PC-9 (cell line): ENCODE measurements at regions not wholly inside any gene's neighbourhood (a gene's known extent, or its start where the extent isn't known, plus 50 kb on each side); places are given as distances from the start of the nearest gene placed in this dataset.

ENCODE experiments used
- BruUV-seq: library from RNA; stranded (reverse); fragments of 400-500 nt; replicated peaks from 2 replicates; lab custom pipeline; 2021; lab: Mats Ljungman, UMichigan
- CTCF ChIA-PET: fragments of 300-600 bp; sonication (Branson Sonifier 250); formaldehyde crosslinking; loops from one replicate; lab custom pipeline; 2022; ENCODE audit warnings: antibody characterized with exemption; lab: Charles Lee
- POLR2A ChIA-PET: fragments of 300-600 bp; sonication (Branson Sonifier 250); formaldehyde crosslinking; loops from one replicate; lab custom pipeline; 2022; ENCODE audit warnings: antibody characterized with exemption; ENCODE audit not compliant: unreplicated experiment; lab: Charles Lee
- DNase-seq, 2 experiments: peaks; one replicate each; pipeline versions ENCODE4 v3.0.0 to v3.0.0-alpha.2; 2015 to 2022; ENCODE audit warnings: mixed read lengths in 1 of 2
- H2AFZ ChIP-seq: fragments of 200-600 bp; sonication (generic); 2 replicates; pipeline ENCODE4 v1.8.1; 2017; ENCODE audit warnings: antibody characterized with exemption
- H3F3A ChIP-seq: fragments of 200-600 bp; sonication (generic); 2 replicates; pipeline ENCODE4 v1.8.1; 2017; ENCODE audit warnings: antibody characterized with exemption, mild to moderate bottlenecking, low read depth; ENCODE audit not compliant: insufficient read depth
- H3K27ac ChIP-seq: fragments of 200-600 bp; sonication (generic); 2 replicates; pipeline ENCODE4 v1.6.1; 2016; ENCODE audit warnings: mixed run types
- H3K27me3 ChIP-seq: fragments of 200-600 bp; sonication (generic); 2 replicates; pipeline ENCODE4 v1.6.1; 2016; ENCODE audit warnings: low read depth, mixed run types; ENCODE audit not compliant: insufficient read depth
- H3K36me3 ChIP-seq: fragments of 200-600 bp; sonication (generic); 2 replicates; pipeline ENCODE4 v1.6.1; 2016; ENCODE audit warnings: low read depth, mixed run types
- H3K4me1 ChIP-seq: fragments of 200-600 bp; sonication (generic); replicated peaks from 2 replicates; pipeline ENCODE4 v1.6.1; 2016; ENCODE audit warnings: mixed run types; ENCODE audit not compliant: insufficient read depth
- H3K4me2 ChIP-seq: fragments of 200-600 bp; sonication (generic); 2 replicates; pipeline ENCODE4 v1.6.1; 2017; ENCODE audit warnings: mixed run types
- H3K4me3 ChIP-seq: fragments of 200-600 bp; sonication (generic); 2 replicates; pipeline ENCODE4 v1.6.1; 2016; ENCODE audit warnings: mixed run types
- H3K79me2 ChIP-seq: fragments of 200-600 bp; sonication (generic); 2 replicates; pipeline ENCODE4 v1.6.1; 2017; ENCODE audit warnings: low read depth, mixed run types
- H3K9me2 ChIP-seq: fragments of 200-600 bp; sonication (generic); 2 replicates; pipeline ENCODE4 v1.8.1; 2017; ENCODE audit warnings: mild to moderate bottlenecking; ENCODE audit not compliant: insufficient read depth
- H3K9me3 ChIP-seq: fragments of 200-600 bp; sonication (generic); 2 replicates; pipeline ENCODE4 v1.8.1; 2016; ENCODE audit warnings: low read depth; ENCODE audit not compliant: insufficient read depth
- H4K20me1 ChIP-seq: fragments of 200-600 bp; sonication (generic); 2 replicates; pipeline ENCODE4 v1.8.1; 2017; ENCODE audit not compliant: insufficient read depth
- CTCF ChIP-seq: fragments of 200-600 bp; sonication (generic); conservative IDR thresholded peaks from 2 replicates; pipeline ENCODE4 v1.6.1; 2017; ENCODE audit warnings: mixed run types, antibody characterized with exemption, mild to moderate bottlenecking, moderate library complexity
- EZH2 ChIP-seq: fragments of 200-600 bp; sonication (generic); IDR thresholded peaks from 2 replicates; pipeline ENCODE4 v1.8.0; 2017; ENCODE audit warnings: antibody characterized with exemption, low read depth
- intact Hi-C: fragments of 100-400 bp; cut with micrococcal nuclease; formaldehyde crosslinking; loops from one replicate; pipeline ENCODE4 v1.10.0; 2022; ENCODE audit not compliant: unreplicated experiment

GRCh38 chr5:133841831-133842750 lies 126.3 kb downstream of the C5orf15 start:
- H2AFZ ChIP-seq: no peak overlapping the region
- H3K9me3 ChIP-seq: 0 out of 2 replicates have a peak, but pooled peaks cover 3% of the 10 kb centered on the region
- H3K4me2 ChIP-seq: no peak overlapping the region
- no peaks in the 10 kb centered on the region for H3K79me2 ChIP-seq
- 0 out of 2 replicates have a peak, but pooled peaks cover 7% of the 10 kb centered on the region for H3K4me1 ChIP-seq
- H3F3A ChIP-seq: no peaks in the 10 kb centered on the region
- CTCF ChIA-PET: no interaction called here
- DNase-seq: no peak
- H3K9me2 ChIP-seq: no peaks in the 10 kb centered on the region
- H3K27ac ChIP-seq: no peak overlapping the region
- intact Hi-C loops: no loop called here
- POLR2A ChIA-PET: no interaction called here
- no peaks in the 10 kb centered on the region for H4K20me1 ChIP-seq
- BruUV-seq: no TSS peak
- no peak for TF ChIP-seq EZH2
- TF ChIP-seq CTCF: no peak
- no peaks in the 10 kb centered on the region for H3K27me3 ChIP-seq
- no peak overlapping the region for H3K4me3 ChIP-seq
- H3K36me3 ChIP-seq: no peaks in the 10 kb centered on the region

- Histone ChIP-seq H3K79me2 (no peaks in the 10 kb centered on the region), H4K20me1 (no peaks in the 10 kb centered on the region), H2AFZ (no peak overlapping the region), H3F3A (no peaks in the 10 kb centered on the region), H3K36me3 (no peaks in the 10 kb centered on the region), H3K27me3 (no peaks in the 10 kb centered on the region), H3K9me3 (0 out of 2 replicates have a peak, but pooled peaks cover 7% of the 10 kb centered on the region), H3K9me2 (no peaks in the 10 kb centered on the region), H3K27ac (no peak overlapping the region), H3K4me1 (0 out of 2 replicates have a peak, but pooled peaks cover 5% of the 10 kb centered on the region), H3K4me2 (no peak overlapping the region), H3K4me3 (no peak overlapping the region)
- POLR2A ChIA-PET: no interaction called here
- CTCF ChIA-PET: no interaction called here
- DNase-seq: no peak
- TF ChIP-seq EZH2 (no peak), CTCF (no peak)
- intact Hi-C loops: no loop called here
- no TSS peak for BruUV-seq
These were observed 128.3 kb downstream of the C5orf15 start for GRCh38 chr5:133840168-133840567.

- no peak for TF ChIP-seq CTCF
- no peak for TF ChIP-seq EZH2
- Histone ChIP-seq H3K36me3 (no peaks in the 10 kb centered on the region), H3K79me2 (no peaks in the 10 kb centered on the region), H4K20me1 (no peaks in the 10 kb centered on the region), H3F3A (no peaks in the 10 kb centered on the region), H3K4me3 (no peak overlapping the region), H3K9me3 (0 out of 2 replicates have a peak, but pooled peaks cover 7% of the 10 kb centered on the region), H3K4me2 (no peak overlapping the region), H3K4me1 (0 out of 2 replicates have a peak, but pooled peaks cover under 1% of the 10 kb centered on the region), H3K9me2 (no peaks in the 10 kb centered on the region), H2AFZ (no peak overlapping the region), H3K27me3 (no peaks in the 10 kb centered on the region), H3K27ac (no peak overlapping the region)
- no TSS peak for BruUV-seq
- DNase-seq: no peak
- ChIA-PET POLR2A (no interaction called here), CTCF (interaction anchor here (0.5 kb wide), 1 partner anchor 193 kb away, joined by 6 read pairs; no protein-coding TSS in a partner anchor)
- intact Hi-C loops: no loop called here
These were observed 128.7 kb downstream of the C5orf15 start for GRCh38 chr5:133839721-133840120.
